ENCODE measurements at regions not wholly inside any gene's neighbourhood (a gene's known extent, or its start where the extent isn't known, plus 50 kb on each side); places are given as distances from the start of the nearest gene placed in this dataset.

DNA sequence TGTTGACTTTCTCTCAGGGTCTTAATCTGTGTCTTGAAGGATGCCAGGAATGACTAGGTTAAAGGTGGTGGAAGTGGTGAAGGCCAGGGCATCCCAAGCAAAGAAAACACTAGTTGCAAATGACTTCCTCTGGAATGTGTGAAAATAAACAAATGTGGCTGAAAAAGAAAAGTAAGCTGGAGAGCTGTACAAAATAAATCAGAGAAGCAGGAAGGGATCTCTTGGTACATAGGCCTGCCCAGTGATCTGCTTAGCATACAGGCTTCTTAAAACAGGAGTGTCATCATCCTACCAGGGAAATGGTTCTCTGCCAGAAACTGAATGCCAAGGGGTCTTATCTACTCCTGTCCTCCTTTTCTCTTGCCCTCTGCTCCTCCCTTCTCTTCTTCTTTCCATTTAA, 1616.0 kb downstream of the KHDRBS2 start:
- Histone ChIP-seq H2BK5ac (ENCODE audit: insufficient read length, low read length) (no peak overlapping the region), H3K79me2 (ENCODE audit: insufficient read depth, low read length) (no peaks in the 10 kb centered on the region), H3K4me1 (ENCODE audit: insufficient read depth, low read length) (peaks cover 2% of the 10 kb centered on the region; the same call in 1 of the 2 replicates), H4K91ac (ENCODE audit: insufficient read length, low read depth, low read length) (no peak overlapping the region), H3K27me3 (ENCODE audit: insufficient read depth, low read length) (no peaks in the 10 kb centered on the region), H4K20me1 (ENCODE audit: control insufficient read depth, insufficient read depth, insufficient read length) (no peaks in the 10 kb centered on the region), H3T11ph (ENCODE audit: low read length) (no peak overlapping the region), H3K27ac (ENCODE audit: insufficient read length, low read depth, low read length) (no peak overlapping the region), H3K4me2 (ENCODE audit: insufficient read depth, insufficient read length, low read length) (no peak overlapping the region), H2BK120ac (ENCODE audit: low read depth, low read length, poor library complexity, severe bottlenecking) (no peak overlapping the region), H3K79me1 (ENCODE audit: insufficient read depth, low read depth, low read length, poor library complexity, severe bottlenecking) (no peaks in the 10 kb centered on the region), H3K4ac (ENCODE audit: low read depth, low read length) (no peak overlapping the region), H4K8ac (replicated peaks; ENCODE audit: insufficient read length, low read depth, low read length) (no peak overlapping the region), H2BK12ac (ENCODE audit: insufficient read length, low read depth, low read length) (no peak overlapping the region), H3K9me3 (ENCODE audit: control insufficient read depth, low read depth, low read length) (no peaks in the 10 kb centered on the region), H3K23ac (ENCODE audit: insufficient read length, low read depth, low read length) (no peak overlapping the region), H3K14ac (ENCODE audit: insufficient read depth, low read length) (no peak overlapping the region), H3K18ac (ENCODE audit: insufficient read length, low read depth, low read length) (no peak overlapping the region), H3K9ac (ENCODE audit: extremely low read depth, insufficient read length, low read length) (no peak overlapping the region), H3K56ac (ENCODE audit: insufficient read length, low read depth, low read length) (no peak overlapping the region), H2BK20ac (ENCODE audit: low read depth, low read length, poor library complexity, severe bottlenecking) (no peak overlapping the region), H2AK5ac (ENCODE audit: insufficient read length, low read length) (no peak overlapping the region), H3K23me2 (ENCODE audit: insufficient read length, low read depth, low read length, poor library complexity, severe bottlenecking) (no peaks in the 10 kb centered on the region), H2AFZ (ENCODE audit: low read length) (no peak overlapping the region), H4K5ac (ENCODE audit: insufficient read length, low read depth, low read length) (no peak overlapping the region), H2BK15ac (ENCODE audit: low read depth, low read length) (no peak overlapping the region)
- Mint-ChIP-seq H3K36me3 (ENCODE audit: insufficient read depth in 1 of 3, low read depth in 3 of 3) (peaks cover 12 to 36% (median 15%) of the 10 kb centered on the region in 3 experiments; a peak in 6 of 7 replicates), H3K9me3 (peaks cover 8 to 59% of the 10 kb centered on the region in 2 experiments; a peak in 4 of 5 replicates), H3K27ac (peak overlapping the region in 2 of 3 experiments; percentile 51 to 88; a peak in 3 of 7 replicates), H3K4me1 (peaks cover 27 to 30% of the 10 kb centered on the region in 2 experiments), H3K27me3 (ENCODE audit: low read depth) (no peaks in the 10 kb centered on the region; the same call in 1 of the 2 replicates), H3K4me3 (no peak overlapping the region; a peak in 1 of 5 replicates)
- DNase-seq = no peak
- TF ChIP-seq, protein P1, sequence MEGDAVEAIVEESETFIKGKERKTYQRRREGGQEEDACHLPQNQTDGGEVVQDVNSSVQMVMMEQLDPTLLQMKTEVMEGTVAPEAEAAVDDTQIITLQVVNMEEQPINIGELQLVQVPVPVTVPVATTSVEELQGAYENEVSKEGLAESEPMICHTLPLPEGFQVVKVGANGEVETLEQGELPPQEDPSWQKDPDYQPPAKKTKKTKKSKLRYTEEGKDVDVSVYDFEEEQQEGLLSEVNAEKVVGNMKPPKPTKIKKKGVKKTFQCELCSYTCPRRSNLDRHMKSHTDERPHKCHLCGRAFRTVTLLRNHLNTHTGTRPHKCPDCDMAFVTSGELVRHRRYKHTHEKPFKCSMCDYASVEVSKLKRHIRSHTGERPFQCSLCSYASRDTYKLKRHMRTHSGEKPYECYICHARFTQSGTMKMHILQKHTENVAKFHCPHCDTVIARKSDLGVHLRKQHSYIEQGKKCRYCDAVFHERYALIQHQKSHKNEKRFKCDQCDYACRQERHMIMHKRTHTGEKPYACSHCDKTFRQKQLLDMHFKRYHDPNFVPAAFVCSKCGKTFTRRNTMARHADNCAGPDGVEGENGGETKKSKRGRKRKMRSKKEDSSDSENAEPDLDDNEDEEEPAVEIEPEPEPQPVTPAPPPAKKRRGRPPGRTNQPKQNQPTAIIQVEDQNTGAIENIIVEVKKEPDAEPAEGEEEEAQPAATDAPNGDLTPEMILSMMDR (conservative IDR thresholded peaks at IDR 0.05) = no peak
